ENCODE measurements at regions not wholly inside any gene's neighbourhood (a gene's known extent, or its start where the extent isn't known, plus 50 kb on each side); places are given as distances from the start of the nearest gene placed in this dataset.

DNA sequence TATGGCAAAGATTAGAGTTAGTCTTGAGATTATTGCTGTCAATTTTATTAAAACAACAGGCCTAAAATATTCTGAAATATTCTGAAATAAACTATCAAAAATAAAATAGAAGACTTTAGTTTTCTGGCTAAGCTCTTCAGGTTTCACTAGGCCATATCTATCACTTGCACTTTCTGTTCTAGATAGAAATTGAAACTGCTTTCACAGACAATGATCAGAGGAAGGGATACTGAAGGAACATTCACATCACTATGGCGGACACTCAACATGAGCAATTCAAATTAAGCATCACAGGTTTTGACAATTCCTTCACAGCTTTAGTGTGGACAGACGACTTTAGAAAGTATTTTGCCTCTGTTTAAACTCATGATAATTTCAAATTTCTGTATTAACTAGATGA is 586.4 kb upstream of the REG3G start:
- TF ChIP-seq, protein P1, sequence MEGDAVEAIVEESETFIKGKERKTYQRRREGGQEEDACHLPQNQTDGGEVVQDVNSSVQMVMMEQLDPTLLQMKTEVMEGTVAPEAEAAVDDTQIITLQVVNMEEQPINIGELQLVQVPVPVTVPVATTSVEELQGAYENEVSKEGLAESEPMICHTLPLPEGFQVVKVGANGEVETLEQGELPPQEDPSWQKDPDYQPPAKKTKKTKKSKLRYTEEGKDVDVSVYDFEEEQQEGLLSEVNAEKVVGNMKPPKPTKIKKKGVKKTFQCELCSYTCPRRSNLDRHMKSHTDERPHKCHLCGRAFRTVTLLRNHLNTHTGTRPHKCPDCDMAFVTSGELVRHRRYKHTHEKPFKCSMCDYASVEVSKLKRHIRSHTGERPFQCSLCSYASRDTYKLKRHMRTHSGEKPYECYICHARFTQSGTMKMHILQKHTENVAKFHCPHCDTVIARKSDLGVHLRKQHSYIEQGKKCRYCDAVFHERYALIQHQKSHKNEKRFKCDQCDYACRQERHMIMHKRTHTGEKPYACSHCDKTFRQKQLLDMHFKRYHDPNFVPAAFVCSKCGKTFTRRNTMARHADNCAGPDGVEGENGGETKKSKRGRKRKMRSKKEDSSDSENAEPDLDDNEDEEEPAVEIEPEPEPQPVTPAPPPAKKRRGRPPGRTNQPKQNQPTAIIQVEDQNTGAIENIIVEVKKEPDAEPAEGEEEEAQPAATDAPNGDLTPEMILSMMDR (IDR thresholded peaks at IDR 0.05; ENCODE audit: insufficient read depth, low read length): no peak
- TF ChIP-seq, protein P2, sequence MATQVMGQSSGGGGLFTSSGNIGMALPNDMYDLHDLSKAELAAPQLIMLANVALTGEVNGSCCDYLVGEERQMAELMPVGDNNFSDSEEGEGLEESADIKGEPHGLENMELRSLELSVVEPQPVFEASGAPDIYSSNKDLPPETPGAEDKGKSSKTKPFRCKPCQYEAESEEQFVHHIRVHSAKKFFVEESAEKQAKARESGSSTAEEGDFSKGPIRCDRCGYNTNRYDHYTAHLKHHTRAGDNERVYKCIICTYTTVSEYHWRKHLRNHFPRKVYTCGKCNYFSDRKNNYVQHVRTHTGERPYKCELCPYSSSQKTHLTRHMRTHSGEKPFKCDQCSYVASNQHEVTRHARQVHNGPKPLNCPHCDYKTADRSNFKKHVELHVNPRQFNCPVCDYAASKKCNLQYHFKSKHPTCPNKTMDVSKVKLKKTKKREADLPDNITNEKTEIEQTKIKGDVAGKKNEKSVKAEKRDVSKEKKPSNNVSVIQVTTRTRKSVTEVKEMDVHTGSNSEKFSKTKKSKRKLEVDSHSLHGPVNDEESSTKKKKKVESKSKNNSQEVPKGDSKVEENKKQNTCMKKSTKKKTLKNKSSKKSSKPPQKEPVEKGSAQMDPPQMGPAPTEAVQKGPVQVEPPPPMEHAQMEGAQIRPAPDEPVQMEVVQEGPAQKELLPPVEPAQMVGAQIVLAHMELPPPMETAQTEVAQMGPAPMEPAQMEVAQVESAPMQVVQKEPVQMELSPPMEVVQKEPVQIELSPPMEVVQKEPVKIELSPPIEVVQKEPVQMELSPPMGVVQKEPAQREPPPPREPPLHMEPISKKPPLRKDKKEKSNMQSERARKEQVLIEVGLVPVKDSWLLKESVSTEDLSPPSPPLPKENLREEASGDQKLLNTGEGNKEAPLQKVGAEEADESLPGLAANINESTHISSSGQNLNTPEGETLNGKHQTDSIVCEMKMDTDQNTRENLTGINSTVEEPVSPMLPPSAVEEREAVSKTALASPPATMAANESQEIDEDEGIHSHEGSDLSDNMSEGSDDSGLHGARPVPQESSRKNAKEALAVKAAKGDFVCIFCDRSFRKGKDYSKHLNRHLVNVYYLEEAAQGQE (IDR thresholded peaks at IDR 0.05; ENCODE audit: insufficient replicate concordance, low read depth): no peak
- no peak for TF ChIP-seq SPI1 (IDR thresholded peaks at IDR 0.05; ENCODE audit: borderline replicate concordance, low read depth)
